GM12874 (cell line): ENCODE measurements at regions not wholly inside any gene's neighbourhood (a gene's known extent, or its start where the extent isn't known, plus 50 kb on each side); places are given as distances from the start of the nearest gene placed in this dataset.

Experiments
- TF ChIP-seq, protein P1 (sequence below): IDR thresholded peaks from 2 replicates; pipeline ENCODE4 v1.5.1; 2011; ENCODE audit warnings: low read depth, mild to moderate bottlenecking, control low read depth, low read length, moderate library complexity; ENCODE audit not compliant: insufficient read depth

DNA sequence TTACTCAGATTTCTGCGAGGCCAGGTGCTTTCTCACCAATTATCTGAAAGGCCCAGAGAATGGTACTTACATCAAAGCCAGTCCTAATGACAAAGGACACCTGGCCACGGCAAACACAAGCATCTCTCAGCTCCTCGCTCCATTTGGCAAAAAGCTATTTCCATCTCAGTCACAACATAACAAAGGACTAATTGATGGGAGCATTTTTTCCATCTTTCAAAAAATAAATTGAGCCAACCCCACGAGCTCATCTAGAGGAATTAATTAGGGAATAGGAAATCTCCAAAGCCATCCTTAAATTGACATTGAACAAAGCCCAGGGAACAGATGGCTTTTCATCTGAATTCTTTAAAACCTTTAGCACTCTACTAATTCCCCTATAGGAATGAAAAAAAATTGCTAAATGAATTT lies 236.7 kb downstream of the HAO1 start:
- TF ChIP-seq, protein P1, sequence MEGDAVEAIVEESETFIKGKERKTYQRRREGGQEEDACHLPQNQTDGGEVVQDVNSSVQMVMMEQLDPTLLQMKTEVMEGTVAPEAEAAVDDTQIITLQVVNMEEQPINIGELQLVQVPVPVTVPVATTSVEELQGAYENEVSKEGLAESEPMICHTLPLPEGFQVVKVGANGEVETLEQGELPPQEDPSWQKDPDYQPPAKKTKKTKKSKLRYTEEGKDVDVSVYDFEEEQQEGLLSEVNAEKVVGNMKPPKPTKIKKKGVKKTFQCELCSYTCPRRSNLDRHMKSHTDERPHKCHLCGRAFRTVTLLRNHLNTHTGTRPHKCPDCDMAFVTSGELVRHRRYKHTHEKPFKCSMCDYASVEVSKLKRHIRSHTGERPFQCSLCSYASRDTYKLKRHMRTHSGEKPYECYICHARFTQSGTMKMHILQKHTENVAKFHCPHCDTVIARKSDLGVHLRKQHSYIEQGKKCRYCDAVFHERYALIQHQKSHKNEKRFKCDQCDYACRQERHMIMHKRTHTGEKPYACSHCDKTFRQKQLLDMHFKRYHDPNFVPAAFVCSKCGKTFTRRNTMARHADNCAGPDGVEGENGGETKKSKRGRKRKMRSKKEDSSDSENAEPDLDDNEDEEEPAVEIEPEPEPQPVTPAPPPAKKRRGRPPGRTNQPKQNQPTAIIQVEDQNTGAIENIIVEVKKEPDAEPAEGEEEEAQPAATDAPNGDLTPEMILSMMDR, result no peak

DNA sequence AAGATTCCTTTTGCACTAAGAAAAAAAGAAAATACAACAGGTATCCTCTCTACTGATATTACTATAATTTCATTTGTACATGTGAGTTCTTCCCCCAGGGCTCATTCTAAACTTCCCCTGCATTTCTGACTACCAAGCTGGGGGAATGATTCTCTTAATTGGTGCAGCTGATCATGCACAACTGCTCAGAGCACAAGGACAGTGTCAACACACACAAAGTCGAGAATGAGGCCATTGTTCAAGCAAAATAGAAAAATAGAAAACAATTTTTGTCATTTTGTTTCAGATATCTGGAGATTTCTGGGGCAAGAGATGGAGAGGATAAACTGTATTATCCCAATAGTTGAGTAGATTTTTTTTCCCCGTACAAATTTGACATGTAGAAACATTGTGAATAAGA lies 236.3 kb downstream of the HAO1 start:
- TF ChIP-seq, protein P1, result no peak

DNA sequence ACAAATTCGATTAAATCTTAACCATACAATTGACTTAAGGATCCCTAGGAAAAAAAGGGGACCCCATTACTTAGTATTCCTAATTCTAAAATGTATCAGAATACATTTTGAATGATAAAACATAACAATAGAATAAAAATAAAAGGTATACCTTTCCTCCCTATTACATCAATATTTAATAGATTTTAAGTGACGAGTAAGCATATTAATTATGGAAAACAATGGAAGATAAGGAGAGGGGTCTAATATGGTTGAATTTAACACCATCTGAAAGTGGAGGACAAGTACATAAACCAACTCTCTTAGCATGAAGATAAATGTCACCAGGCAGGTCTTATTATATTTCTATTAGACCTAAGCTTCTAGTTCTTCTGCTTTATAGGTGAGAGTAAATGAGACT lies 232.1 kb downstream of the HAO1 start:
- TF ChIP-seq, protein P1, result no peak

DNA sequence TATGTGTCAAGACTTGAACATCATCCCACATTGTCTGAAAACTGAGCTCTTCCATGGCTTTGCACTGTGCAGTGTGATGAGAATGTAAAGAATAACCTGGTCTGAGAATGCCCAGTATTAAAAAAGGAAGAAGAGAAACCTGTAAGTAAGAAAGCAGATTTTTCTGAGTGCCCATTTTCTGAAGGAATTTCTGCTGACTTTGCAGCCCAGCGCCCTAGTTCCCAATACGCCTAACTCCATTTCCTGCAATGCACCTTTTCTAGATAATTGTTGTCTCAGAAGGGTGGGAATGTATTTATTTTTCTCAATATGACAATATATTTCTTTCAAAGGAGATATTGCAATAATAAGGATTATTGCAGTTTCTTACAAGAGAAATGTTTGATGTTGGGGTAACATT lies 231.5 kb downstream of the HAO1 start:
- TF ChIP-seq, protein P1, result no peak

DNA sequence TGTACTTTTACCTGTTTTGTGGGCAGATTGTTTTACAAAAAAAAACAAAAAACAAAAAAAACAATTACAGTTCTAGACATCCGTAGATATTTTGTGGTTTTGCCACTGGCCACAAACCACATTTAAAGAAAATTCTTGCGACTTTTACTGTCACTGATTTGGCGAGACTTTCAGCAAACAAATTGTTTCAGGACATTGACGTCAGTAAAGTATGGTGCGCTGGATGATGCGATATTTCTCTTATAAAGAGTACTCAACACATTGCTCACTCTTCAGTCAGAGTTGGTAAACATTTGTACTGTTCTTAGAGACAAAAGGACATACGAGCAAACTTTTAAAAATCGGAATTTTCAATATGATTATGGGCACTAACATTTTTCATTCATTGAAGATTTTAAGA lies 229.8 kb downstream of the HAO1 start:
- TF ChIP-seq, protein P1, result no peak

DNA sequence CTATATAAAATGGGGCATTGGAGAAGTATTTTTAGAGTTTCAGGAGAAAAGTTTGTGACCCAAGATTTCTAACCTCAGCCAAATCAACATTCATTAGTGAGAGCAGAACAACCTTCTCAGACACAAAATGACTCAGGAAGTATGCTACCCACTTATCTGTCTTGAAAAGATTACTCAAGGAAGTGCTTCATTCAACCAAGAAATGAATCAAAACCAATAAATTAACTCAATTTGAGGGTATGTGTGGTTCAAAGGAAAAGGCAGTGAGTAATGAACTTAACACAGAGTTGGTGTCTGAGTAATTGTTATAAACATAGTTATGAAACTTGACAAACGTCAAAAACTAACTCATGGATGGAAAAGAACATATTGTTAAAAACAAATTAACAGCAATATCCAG lies 227.6 kb downstream of the HAO1 start:
- TF ChIP-seq, protein P1, result no peak

DNA sequence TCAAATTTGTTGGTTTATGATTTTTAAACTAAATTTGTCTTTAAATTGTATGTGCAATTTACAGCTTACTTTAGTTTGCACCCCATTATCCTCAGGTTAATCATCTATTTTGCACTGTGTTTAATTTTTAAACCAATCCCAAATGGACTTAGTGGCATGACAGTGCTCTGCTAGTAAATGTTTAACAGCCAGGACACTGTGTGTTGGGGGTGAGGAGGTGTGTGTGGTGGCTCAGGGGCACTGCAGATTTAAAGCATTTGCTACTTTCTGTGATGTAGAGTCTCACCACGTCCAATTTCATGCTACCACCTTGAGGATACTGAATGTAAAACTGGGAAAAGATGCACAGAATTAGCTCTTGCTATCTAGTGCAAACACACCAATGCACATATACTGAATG lies 225.7 kb downstream of the HAO1 start:
- TF ChIP-seq, protein P1, result no peak
